Liver (tissue), 7 donors: ENCODE measurements at regions not wholly inside any gene's neighbourhood (a gene's known extent, or its start where the extent isn't known, plus 50 kb on each side); places are given as distances from the start of the nearest gene placed in this dataset.

Experiments used
- DNase-seq: peaks from one replicate; pipeline ENCODE4 v3.0.0-alpha.2; 2017; ENCODE audit warnings: low spot score
- H3K27ac ChIP-seq, 2 donors: one replicate each; pipeline ENCODE4 v1.7.0; 2013; ENCODE audit warnings: inconsistent platforms in 2 of 2, low read length in 2 of 2, control low read depth in 1 of 2, low read depth in 1 of 2, mild to moderate bottlenecking in 1 of 2
- H3K27me3 ChIP-seq, 4 donors: one replicate each; pipeline versions ENCODE4 v1.6.1 to v1.7.0; 2013; ENCODE audit warnings: low read length in 3 of 4, inconsistent platforms in 1 of 4, mild to moderate bottlenecking in 1 of 4, moderate library complexity in 1 of 4; ENCODE audit not compliant: control insufficient read depth in 4 of 4, insufficient read depth in 4 of 4
- H3K36me3 ChIP-seq, 4 donors: one replicate each; pipeline versions ENCODE4 v1.6.1 to v1.7.0; 2013; ENCODE audit warnings: low read length in 3 of 4, mild to moderate bottlenecking in 3 of 4, low read depth in 1 of 4, moderate library complexity in 1 of 4; ENCODE audit not compliant: control insufficient read depth in 4 of 4, insufficient read depth in 3 of 4
- H3K4me1 ChIP-seq, 4 donors: one replicate each; pipeline versions ENCODE4 v1.6.1 to v1.7.0; 2013; ENCODE audit warnings: low read length in 3 of 4, mild to moderate bottlenecking in 3 of 4, moderate library complexity in 1 of 4; ENCODE audit not compliant: control insufficient read depth in 4 of 4, insufficient read depth in 4 of 4
- H3K4me3 ChIP-seq, 3 donors: one replicate each; pipeline versions ENCODE4 v1.6.1 to v1.7.0; 2013; ENCODE audit warnings: low read length in 3 of 3, control low read depth in 1 of 3, low read depth in 1 of 3, mild to moderate bottlenecking in 1 of 3
- H3K9ac ChIP-seq, 2 donors: one replicate each; pipeline ENCODE4 v1.7.0; 2013; ENCODE audit warnings: low read length in 2 of 2, mild to moderate bottlenecking in 2 of 2, moderate library complexity in 2 of 2, control low read depth in 1 of 2, low read depth in 1 of 2
- H3K9me3 ChIP-seq, 4 donors: one replicate each; pipeline versions ENCODE4 v1.6.1 to v1.7.0; 2013; ENCODE audit warnings: low read length in 3 of 4; ENCODE audit not compliant: control insufficient read depth in 4 of 4
- ATF3 ChIP-seq: IDR thresholded peaks from 2 replicates; pipeline ENCODE4 v1.6.1; 2016; ENCODE audit warnings: antibody characterized with exemption
- EGR1 ChIP-seq, 2 donors: IDR thresholded peaks; 2 replicates each; pipeline ENCODE4 v1.6.1; 2016 to 2018; ENCODE audit warnings: antibody characterized with exemption in 2 of 2, low read depth in 2 of 2
- FOXA1 ChIP-seq: IDR thresholded peaks from 2 replicates; pipeline ENCODE4 v1.6.1; 2016; ENCODE audit warnings: antibody characterized with exemption
- GABPA ChIP-seq, 2 donors: IDR thresholded peaks in 1 of 2; conservative IDR thresholded peaks in 1 of 2; 2 replicates each; pipeline ENCODE4 v1.6.1; 2016; ENCODE audit warnings: antibody characterized with exemption in 2 of 2, mild to moderate bottlenecking in 1 of 2, moderate library complexity in 1 of 2
- HNF4G ChIP-seq: IDR thresholded peaks from 2 replicates; pipeline ENCODE4 v1.6.1; 2016; ENCODE audit warnings: antibody characterized with exemption
- JUND ChIP-seq, 2 donors: IDR thresholded peaks; 2 replicates each; pipeline ENCODE4 v1.6.1; 2016; ENCODE audit warnings: antibody characterized with exemption in 2 of 2
- NR2F2 ChIP-seq: IDR thresholded peaks from 2 replicates; pipeline ENCODE4 v1.6.1; 2016; ENCODE audit warnings: antibody characterized with exemption
- RAD21 ChIP-seq, 2 donors: IDR thresholded peaks; 2 replicates each; pipeline ENCODE4 v1.6.1; 2016; ENCODE audit warnings: antibody characterized with exemption in 2 of 2, mild to moderate bottlenecking in 2 of 2
- RXRA ChIP-seq, 2 donors: IDR thresholded peaks; 2 replicates each; pipeline ENCODE4 v1.6.1; 2017 to 2018; ENCODE audit warnings: antibody characterized with exemption in 2 of 2, mild to moderate bottlenecking in 1 of 2
- SP1 ChIP-seq: IDR thresholded peaks from 2 replicates; pipeline ENCODE4 v1.6.1; 2018; ENCODE audit warnings: antibody characterized with exemption, mild to moderate bottlenecking
- TAF1 ChIP-seq: conservative IDR thresholded peaks from 2 replicates; pipeline ENCODE4 v1.6.1; 2016; ENCODE audit warnings: antibody characterized with exemption, mild to moderate bottlenecking
- YY1 ChIP-seq: IDR thresholded peaks from 2 replicates; pipeline ENCODE4 v1.6.1; 2016; ENCODE audit warnings: antibody characterized with exemption, mild to moderate bottlenecking
- ZBTB33 ChIP-seq: IDR thresholded peaks from 2 replicates; pipeline ENCODE4 v1.6.1; 2016; ENCODE audit warnings: antibody characterized with exemption
- WGBS: extraction: QIAGEN DNeasy Blood & Tissue Kit; methylation state at CpG from one replicate; pipeline ENCODE4 v1.1.7; 2013; 5-methylcytosine and 5-hydroxymethylcytosine counted together
- donor health status: healthy.
- donor health status: healthy.
- donor health status: healthy.
- donor health status: healthy.

- 95% methylated on average over 2 of the region's 2 CpGs for WGBS
- no peaks in the 10 kb centered on the region for H3K36me3 ChIP-seq
- H3K9ac ChIP-seq = no peak overlapping the region
Measured at GRCh38 chr5:93956006-93956405, 214.6 kb upstream of the POU5F2 start.

GRCh38 chr5:93954421-93955069 is 213.1 kb upstream of the POU5F2 start:
- H3K36me3 ChIP-seq = no peaks in the 10 kb centered on the region
- H3K4me3 ChIP-seq = no peak overlapping the region
- H3K27me3 ChIP-seq = no peaks in the 10 kb centered on the region
- H3K9ac ChIP-seq = no peak overlapping the region
- TF ChIP-seq YY1 = no peak
- no peak for TF ChIP-seq ATF3
- no peak for TF ChIP-seq JUND (IDR thresholded peaks at IDR 0.05)
- no peak for TF ChIP-seq TAF1
- TF ChIP-seq RAD21 (IDR thresholded peaks at IDR 0.05) = no peak
- TF ChIP-seq RXRA (IDR thresholded peaks at IDR 0.05) = no peak
- no peak for TF ChIP-seq SP1
- no peak for TF ChIP-seq ZBTB33
- TF ChIP-seq NR2F2 = no peak
- no peak for TF ChIP-seq HNF4G
- no peak for TF ChIP-seq FOXA1
- TF ChIP-seq EGR1 (IDR thresholded peaks at IDR 0.05; ENCODE audit: low read depth in 2 of 2) = no peak
- no peak overlapping the region for H3K27ac ChIP-seq
- no peak for DNase-seq
- WGBS = 99% methylated on average over 5 of the region's 5 CpGs
- no peaks in the 10 kb centered on the region for H3K4me1 ChIP-seq
- no peaks in the 10 kb centered on the region for H3K9me3 ChIP-seq

More at GRCh38 chr5:93956006-93956405, 214.6 kb upstream of the POU5F2 start:
- DNase-seq = no peak
- Histone ChIP-seq H3K4me1 (no peaks in the 10 kb centered on the region), H3K27ac (no peak overlapping the region), H3K27me3 (no peaks in the 10 kb centered on the region), H3K9me3 (no peaks in the 10 kb centered on the region), H3K4me3 (no peak overlapping the region)
- no peak for TF ChIP-seq HNF4G
- TF ChIP-seq EGR1 (IDR thresholded peaks at IDR 0.05; ENCODE audit: low read depth in 2 of 2) = no peak

- H3K9me3 ChIP-seq = no peaks in the 10 kb centered on the region
- H3K9ac ChIP-seq = no peak overlapping the region
- H3K4me1 ChIP-seq = no peaks in the 10 kb centered on the region
- H3K27me3 ChIP-seq = no peaks in the 10 kb centered on the region
- 98% methylated on average over 3 of the region's 3 CpGs for WGBS
- H3K4me3 ChIP-seq = no peak overlapping the region
- no peak overlapping the region for H3K27ac ChIP-seq
- H3K36me3 ChIP-seq = no peaks in the 10 kb centered on the region
- no peak for TF ChIP-seq FOXA1
- no peak for TF ChIP-seq ATF3
- no peak for TF ChIP-seq RAD21 (IDR thresholded peaks at IDR 0.05)
- TF ChIP-seq JUND (IDR thresholded peaks at IDR 0.05) = no peak
- no peak for TF ChIP-seq EGR1 (IDR thresholded peaks at IDR 0.05; ENCODE audit: low read depth in 2 of 2)
- TF ChIP-seq GABPA (IDR thresholded peaks at IDR 0.05 in 1 of 2, conservative IDR thresholded peaks at IDR 0.05 in 1 of 2) = no peak
- no peak for DNase-seq
Measured at GRCh38 chr5:93953442-93953841, 212.0 kb upstream of the POU5F2 start.
